H1 (cell line): ENCODE measurements at regions not wholly inside any gene's neighbourhood (a gene's known extent, or its start where the extent isn't known, plus 50 kb on each side); places are given as distances from the start of the nearest gene placed in this dataset.
A peak's percentile ranks its signal among the peaks of the same experiment; 100 is the strongest.

Source experiments
- CTCF ChIA-PET: fragments of 300-600 bp; sonication (Branson Sonifier 250); formaldehyde crosslinking; loops from one replicate; lab custom pipeline; 2021; ENCODE audit not compliant: partially characterized antibody; lab: Charles Lee
- POLR2A ChIA-PET: fragments of 300-600 bp; sonication (Branson Sonifier 250); formaldehyde crosslinking; loops from one replicate; lab custom pipeline; 2021; ENCODE audit warnings: inconsistent platforms; ENCODE audit not compliant: partially characterized antibody; lab: Charles Lee
- DNase-seq, 2 experiments: peaks; one replicate each; pipeline versions ENCODE4 v3.0.0 to v3.0.0-alpha.2; 2010 to 2022; ENCODE audit warnings: low spot score in 2 of 2, low read depth in 1 of 2, mixed read lengths in 1 of 2
- FAIRE-seq: peaks from 2 replicates; lab custom pipeline; 2011; peaks lifted over from hg19 to GRCh38; lab: Jason Lieb, UNC
- H2AFZ ChIP-seq: 2 replicates; pipeline ENCODE4 v1.8.1; 2012; ENCODE audit warnings: low read length, inconsistent platforms
- H2AK5ac ChIP-seq: 2 replicates; pipeline ENCODE4 v1.6.1; 2013; ENCODE audit warnings: low read depth, low read length
- H2BK120ac ChIP-seq: replicated peaks from 2 replicates; pipeline ENCODE3; 2013; ENCODE audit warnings: low read depth, low read length, inconsistent platforms
- H2BK12ac ChIP-seq: 2 replicates; pipeline ENCODE4 v1.6.1; 2013; ENCODE audit warnings: low read depth, low read length
- H2BK15ac ChIP-seq: 2 replicates; pipeline ENCODE4 v1.6.1; 2013; ENCODE audit warnings: low read length
- H2BK20ac ChIP-seq: 2 replicates; pipeline ENCODE4 v1.6.1; 2013; ENCODE audit warnings: low read length
- H2BK5ac ChIP-seq: 2 replicates; pipeline ENCODE4 v1.6.1; 2013; ENCODE audit warnings: low read depth, low read length
- H3K14ac ChIP-seq: 2 replicates; pipeline ENCODE4 v1.6.1; 2013; ENCODE audit warnings: inconsistent platforms; ENCODE audit not compliant: insufficient read length
- H3K18ac ChIP-seq: 2 replicates; pipeline ENCODE4 v1.6.1; 2013; ENCODE audit warnings: low read length; ENCODE audit errors: extremely low read depth
- H3K23ac ChIP-seq: 2 replicates; pipeline ENCODE4 v1.6.1; 2013; ENCODE audit warnings: inconsistent platforms; ENCODE audit not compliant: insufficient read length
- H3K23me2 ChIP-seq: 2 replicates; pipeline ENCODE4 v1.6.1; 2013; ENCODE audit warnings: low read depth, low read length
- H3K27ac ChIP-seq: 2 replicates; pipeline ENCODE4 v1.6.1; 2011; ENCODE audit warnings: low read depth, low read length, inconsistent platforms
- H3K27me3 ChIP-seq, 4 experiments: replicated peaks in 1 of 4; 1 replicate in 1 of 4; 2 replicates in 3 of 4; pipeline versions ENCODE4 v1.6.1 to v1.8.1; 2011 to 2013; ENCODE audit warnings: low read length in 3 of 4, mild to moderate bottlenecking in 3 of 4, inconsistent platforms in 2 of 4, mixed read lengths in 2 of 4, moderate library complexity in 1 of 4; ENCODE audit not compliant: control insufficient read depth in 3 of 4, insufficient read depth in 3 of 4; ENCODE audit errors: extremely low read depth in 1 of 4
- H3K36me3 ChIP-seq, 4 experiments: 2 replicates each; pipeline versions ENCODE4 v1.6.1 to v1.8.1; 2011 to 2013; ENCODE audit warnings: mild to moderate bottlenecking in 4 of 4, low read length in 3 of 4, moderate library complexity in 2 of 4, control low read depth in 1 of 4, inconsistent platforms in 1 of 4; ENCODE audit not compliant: insufficient read depth in 4 of 4, control insufficient read depth in 2 of 4
- H3K4ac ChIP-seq: replicated peaks from 2 replicates; pipeline ENCODE3; 2013; ENCODE audit warnings: low read length, low read depth, mixed read lengths, inconsistent platforms; ENCODE audit not compliant: insufficient read length
- H3K4me1 ChIP-seq, 4 experiments: replicated peaks in 1 of 4; 1 replicate in 1 of 4; 2 replicates in 3 of 4; pipeline versions ENCODE4 v1.6.1 to v1.8.1; 2011 to 2013; ENCODE audit warnings: low read length in 3 of 4, inconsistent platforms in 2 of 4, mixed read lengths in 1 of 4; ENCODE audit not compliant: insufficient read depth in 4 of 4, control insufficient read depth in 3 of 4
- H3K4me2 ChIP-seq, 2 experiments: 2 replicates each; pipeline versions ENCODE4 v1.6.1 to v1.8.1; 2011 to 2013; ENCODE audit warnings: low read depth in 2 of 2, low read length in 2 of 2, control low read depth in 1 of 2, inconsistent platforms in 1 of 2, mild to moderate bottlenecking in 1 of 2; ENCODE audit not compliant: insufficient read depth in 1 of 2
- H3K4me3 ChIP-seq, 4 experiments: fragments of 200-600, 300-600 bp in 1 of 4; sonication (generic), shearing (Covaris generic), sonication (Bioruptor Twin) in 1 of 4; 2 replicates each; pipeline versions ENCODE4 v1.5.1 to v1.8.1; 2011 to 2016; ENCODE audit warnings: low read length in 4 of 4, low read depth in 3 of 4, control low read depth in 2 of 4, inconsistent platforms in 2 of 4, mild to moderate bottlenecking in 2 of 4, mixed read lengths in 1 of 4, moderate library complexity in 1 of 4; ENCODE audit not compliant: insufficient read depth in 2 of 4; ENCODE audit errors: extremely low read depth in 1 of 4
- H3K56ac ChIP-seq: replicated peaks from 2 replicates; pipeline ENCODE3; 2013; ENCODE audit warnings: low read depth, mild to moderate bottlenecking, mixed read lengths, low read length, inconsistent platforms; ENCODE audit not compliant: insufficient read length
- H3K79me1 ChIP-seq: 2 replicates; pipeline ENCODE4 v1.6.1; 2013; ENCODE audit warnings: low read depth, low read length, control low read depth
- H3K79me2 ChIP-seq, 2 experiments: 2 replicates each; pipeline versions ENCODE4 v1.6.1 to v1.8.1; 2012 to 2013; ENCODE audit warnings: low read length in 2 of 2, mild to moderate bottlenecking in 2 of 2, inconsistent platforms in 1 of 2; ENCODE audit not compliant: insufficient read depth in 2 of 2, control insufficient read depth in 1 of 2
- H3K9ac ChIP-seq, 4 experiments: replicated peaks in 1 of 4; 1 replicate in 1 of 4; 2 replicates in 3 of 4; pipeline versions ENCODE4 v1.6.1 to v1.8.1; 2011 to 2013; ENCODE audit warnings: low read depth in 3 of 4, low read length in 3 of 4, control low read depth in 2 of 4, mild to moderate bottlenecking in 2 of 4, moderate library complexity in 2 of 4, inconsistent platforms in 1 of 4; ENCODE audit errors: extremely low read depth in 1 of 4
- H3K9me3 ChIP-seq, 2 experiments: 2 replicates each; pipeline versions ENCODE4 v1.6.1 to v1.8.1; 2012 to 2013; ENCODE audit warnings: mild to moderate bottlenecking in 2 of 2, moderate library complexity in 2 of 2, control low read depth in 1 of 2, inconsistent platforms in 1 of 2, low read depth in 1 of 2, low read length in 1 of 2, mixed read lengths in 1 of 2; ENCODE audit not compliant: insufficient read depth in 2 of 2
- H4K20me1 ChIP-seq, 2 experiments: replicated peaks in 1 of 2; 2 replicates each; pipeline versions ENCODE3 to v1.8.1; 2011 to 2013; ENCODE audit warnings: inconsistent platforms in 2 of 2, low read length in 2 of 2, mild to moderate bottlenecking in 1 of 2; ENCODE audit not compliant: insufficient read depth in 2 of 2, control insufficient read depth in 1 of 2
- H4K5ac ChIP-seq: 2 replicates; pipeline ENCODE4 v1.6.1; 2013; ENCODE audit warnings: low read length, low read depth, mixed read lengths, inconsistent platforms; ENCODE audit not compliant: insufficient read length
- H4K8ac ChIP-seq: 2 replicates; pipeline ENCODE4 v1.8.0; 2013; ENCODE audit warnings: mild to moderate bottlenecking, moderate library complexity, low read length, inconsistent platforms; ENCODE audit not compliant: insufficient read depth; ENCODE audit errors: extremely low read depth
- H4K91ac ChIP-seq: replicated peaks from 2 replicates; pipeline ENCODE3; 2013; ENCODE audit warnings: low read length, mixed read lengths, inconsistent platforms; ENCODE audit not compliant: insufficient read length
- CTCF ChIP-seq, 3 experiments: IDR thresholded peaks; 1 replicate in 2 of 3; 2 replicates in 1 of 3; pipeline versions ENCODE4 v1.5.1 to v1.6.1; 2011; ENCODE audit warnings: low read length in 3 of 3, mild to moderate bottlenecking in 3 of 3, inconsistent platforms in 2 of 3, low read depth in 1 of 3, moderate library complexity in 1 of 3; ENCODE audit not compliant: insufficient read depth in 1 of 3; ENCODE audit errors: control extremely low read depth in 1 of 3
- GABPA ChIP-seq: IDR thresholded peaks from 2 replicates; pipeline ENCODE4 v1.6.1; 2011; ENCODE audit warnings: mild to moderate bottlenecking, low read length, moderate library complexity, borderline replicate concordance; ENCODE audit not compliant: insufficient read depth
- KDM4A ChIP-seq: IDR thresholded peaks from one replicate; pipeline ENCODE4 v1.7.1; 2012; ENCODE audit warnings: low read depth, mild to moderate bottlenecking, moderate library complexity, low read length, inconsistent platforms; ENCODE audit not compliant: severe bottlenecking
- POU5F1 ChIP-seq: IDR thresholded peaks from 2 replicates; pipeline ENCODE4 v1.6.1; 2011; ENCODE audit warnings: low read depth, mild to moderate bottlenecking, low read length, moderate library complexity
- RFX5 ChIP-seq: IDR thresholded peaks from 2 replicates; pipeline ENCODE4 v1.6.1; 2011; ENCODE audit warnings: low read depth, low read length, improper control_type of control experiment, borderline replicate concordance
- RNF2 ChIP-seq: fragments of 200-900, 300-1000 bp; sonication (generic); IDR thresholded peaks from 2 replicates; pipeline ENCODE4 v1.7.1; 2016; ENCODE audit warnings: borderline replicate concordance, low read depth, mild to moderate bottlenecking, antibody characterized with exemption, low read length; ENCODE audit not compliant: poor library complexity, severe bottlenecking; ENCODE audit errors: missing control alignments
- RXRA ChIP-seq: IDR thresholded peaks from 2 replicates; pipeline ENCODE4 v1.6.1; 2011; ENCODE audit warnings: low read depth, mild to moderate bottlenecking, low read length, moderate library complexity; ENCODE audit not compliant: insufficient read depth
- SP1 ChIP-seq: IDR thresholded peaks from 2 replicates; pipeline ENCODE4 v1.6.1; 2011; ENCODE audit warnings: low read depth, low read length
- SUZ12 ChIP-seq: fragments of 200-600 bp; sonication (generic); IDR thresholded peaks from 2 replicates; pipeline ENCODE4 v1.6.1; 2012; ENCODE audit warnings: mild to moderate bottlenecking, inconsistent platforms, low read length, moderate library complexity, mixed read lengths
- TCF12 ChIP-seq: IDR thresholded peaks from 2 replicates; pipeline ENCODE4 v1.6.1; 2011; ENCODE audit warnings: low read depth, mild to moderate bottlenecking, low read length
- WGBS, 2 experiments: shearing (Covaris generic) in 1 of 2; methylation state at CpG; one replicate each; pipeline versions ENCODE4 v1.1.6 to v1.1.7; 2013 to 2015; ENCODE audit warnings: low lambda C conversion rate in 2 of 2, mixed read lengths in 2 of 2, inconsistent platforms in 1 of 2, low coverage in 1 of 2, missing lambda C conversion rate in 1 of 2; ENCODE audit not compliant: insufficient replicate concordance in 2 of 2, insufficient coverage in 1 of 2, insufficient read length in 1 of 2; ENCODE audit errors: extremely low coverage in 1 of 2, missing lambda C conversion rate in 1 of 2; 5-methylcytosine and 5-hydroxymethylcytosine counted together
- TF ChIP-seq, protein P1 (sequence below): IDR thresholded peaks from 2 replicates; pipeline ENCODE4 v1.6.1; 2012; ENCODE audit warnings: inconsistent platforms

GRCh38 chr13:59477011-59477410 lies 686.7 kb downstream of the DIAPH3 start:
- Histone ChIP-seq H3K36me3 (no peaks in the 10 kb centered on the region), H3K4me2 (no peak overlapping the region), H3K14ac (no peak overlapping the region), H3K27ac (no peak overlapping the region), H3K4me1 (peaks cover 0 to 17% (median 13%) of the 10 kb centered on the region in 4 experiments; a peak in 5 of 7 replicates), H2BK20ac (no peak overlapping the region), H3K23me2 (no peaks in the 10 kb centered on the region), H3K79me2 (no peaks in the 10 kb centered on the region), H3K23ac (no peak overlapping the region), H3K79me1 (no peaks in the 10 kb centered on the region), H2BK120ac (no peak overlapping the region), H2BK12ac (no peak overlapping the region), H3K9me3 (no peaks in the 10 kb centered on the region), H3K9ac (no peak overlapping the region), H4K20me1 (no peaks in the 10 kb centered on the region), H3K56ac (no peak overlapping the region), H4K91ac (no peak overlapping the region), H2AFZ (no peak overlapping the region), H3K4me3 (no peak overlapping the region), H2AK5ac (no peak overlapping the region), H4K8ac (no peak overlapping the region), H3K27me3 (no peaks in the 10 kb centered on the region), H4K5ac (no peak overlapping the region), H3K18ac (no peak overlapping the region), H2BK15ac (no peak overlapping the region), H3K4ac (no peak overlapping the region), H2BK5ac (no peak overlapping the region)
- 91% methylated on average over 3 of the region's 3 CpGs; no CpG with 5 or more reads in 1 of the 2 experiments for WGBS, 2 experiments
- DNase-seq (no peak), FAIRE-seq (no peak)
- POLR2A ChIA-PET, result interaction anchor here (0.6 kb wide), 1 partner anchor 18 kb away, joined by 3 read pairs; no protein-coding TSS in a partner anchor
- CTCF ChIA-PET, result interaction anchor here (0.8 to 3.1 kb wide), 21 partner anchors 11 to 295 kb away, joined by 3 to 30 read pairs (median 3); no protein-coding TSS in a partner anchor
- no peak for TF ChIP-seq TCF12
- TF ChIP-seq, protein P1, sequence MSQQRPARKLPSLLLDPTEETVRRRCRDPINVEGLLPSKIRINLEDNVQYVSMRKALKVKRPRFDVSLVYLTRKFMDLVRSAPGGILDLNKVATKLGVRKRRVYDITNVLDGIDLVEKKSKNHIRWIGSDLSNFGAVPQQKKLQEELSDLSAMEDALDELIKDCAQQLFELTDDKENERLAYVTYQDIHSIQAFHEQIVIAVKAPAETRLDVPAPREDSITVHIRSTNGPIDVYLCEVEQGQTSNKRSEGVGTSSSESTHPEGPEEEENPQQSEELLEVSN, result no peak
- TF ChIP-seq CTCF (IDR thresholded peaks at IDR 0.05; ENCODE audit: control extremely low read depth in 1 of 3, insufficient read depth in 1 of 3, low read depth in 1 of 3, low read length in 3 of 3), result peak; percentile 31 to 63 (median 49)
- TF ChIP-seq SUZ12, result no peak
- no peak for TF ChIP-seq RXRA
- no peak for TF ChIP-seq RNF2
- no peak for TF ChIP-seq POU5F1
- no peak for TF ChIP-seq SP1
- TF ChIP-seq GABPA, result no peak
- no peak for TF ChIP-seq RFX5
- TF ChIP-seq KDM4A, result no peak
